Transverse colon (tissue), 4 donors: ENCODE measurements at regions not wholly inside any gene's neighbourhood (a gene's known extent, or its start where the extent isn't known, plus 50 kb on each side); places are given as distances from the start of the nearest gene placed in this dataset.

Experiments
- DNase-seq: peaks from one replicate; pipeline ENCODE4 v3.0.0-alpha.2; 2019
- H3K27ac ChIP-seq, 4 donors: fragments of 200-600 bp; sonication (generic); 2 replicates each; pipeline ENCODE4 v1.5.1; 2016 to 2018; ENCODE audit warnings: inconsistent platforms in 4 of 4
- H3K27me3 ChIP-seq: fragments of 200-600 bp; sonication (generic); 2 replicates; pipeline ENCODE4 v1.5.1; 2017; ENCODE audit warnings: inconsistent platforms
- H3K36me3 ChIP-seq, 4 donors: fragments of 200-600 bp; sonication (generic); 2 replicates each; pipeline ENCODE4 v1.5.1; 2017 to 2019; ENCODE audit warnings: inconsistent platforms in 4 of 4
- H3K4me1 ChIP-seq, 4 donors: fragments of 200-600 bp; sonication (generic); 2 replicates each; pipeline ENCODE4 v1.5.1; 2017 to 2020; ENCODE audit warnings: inconsistent platforms in 4 of 4
- H3K4me3 ChIP-seq, 4 donors: fragments of 200-600 bp; sonication (generic); 1 replicate in 1 of 4; 2 replicates in 3 of 4; pipeline versions ENCODE4 v1.5.1 to v1.6.1; 2017 to 2019; ENCODE audit warnings: inconsistent platforms in 4 of 4
- H3K9me3 ChIP-seq, 2 donors: fragments of 200-600 bp; sonication (generic); 2 replicates each; pipeline ENCODE4 v1.5.1; 2017 to 2019; ENCODE audit warnings: inconsistent platforms in 2 of 2
- CTCF ChIP-seq, 5 experiments: fragments of 200-600 bp in 3 of 5; fragments of 450-650 bp in 2 of 5; sonication (generic) in 3 of 5; IDR thresholded peaks; 1 replicate in 2 of 5; 2 replicates in 3 of 5; pipeline ENCODE4 v1.5.1; 2016 to 2017; ENCODE audit warnings: antibody characterized with exemption in 5 of 5, inconsistent platforms in 3 of 5, mild to moderate bottlenecking in 2 of 5, moderate library complexity in 1 of 5
- EP300 ChIP-seq: sonication (generic); formaldehyde crosslinking; IDR thresholded peaks from one replicate; pipeline ENCODE4 v1.6.1; 2017; ENCODE audit warnings: antibody characterized with exemption, low read depth
- POLR2A ChIP-seq: fragments of 450-650 bp; IDR thresholded peaks from one replicate; pipeline ENCODE4 v1.6.1; 2016; ENCODE audit warnings: antibody characterized with exemption, mild to moderate bottlenecking, moderate library complexity
- POLR2AphosphoS5 ChIP-seq, 3 donors: sonication (generic); formaldehyde crosslinking; IDR thresholded peaks; one replicate each; pipeline ENCODE4 v1.6.1; 2016; ENCODE audit warnings: antibody characterized with exemption in 3 of 3
- WGBS, 2 donors: methylation state at CpG; one replicate each; pipeline ENCODE4 v1.1.5; 2018; ENCODE audit warnings: low coverage in 1 of 2; 5-methylcytosine and 5-hydroxymethylcytosine counted together
- in situ Hi-C, 4 donors: fragments of 200-750 bp; cut with MboI; loops; one replicate each; pipeline versions ENCODE4 v1.15.0 to v1.15.1; 2017; ENCODE audit warnings: low sequenced_read_pairs in 3 of 4, low pct_ligation_motif_present in 1 of 4, low pct_unique_long_range_greater_than_20kb in 1 of 4
- intact Hi-C: fragments of 100-400 bp; cut with DNase I; formaldehyde crosslinking; loops from one replicate; pipeline ENCODE4 v1.15.1; 2023; ENCODE audit warnings: low total_unique reads

GRCh38 chr5:34542818-34543217 is 113.3 kb upstream of the RAI14 start:
- 43 to 62% methylated on average over 1 of the region's 1 CpG for WGBS, 2 donors
- no peak for TF ChIP-seq CTCF (IDR thresholded peaks at IDR 0.05)
- no peak for TF ChIP-seq EP300
- TF ChIP-seq POLR2AphosphoS5 (IDR thresholded peaks at IDR 0.05): no peak
- TF ChIP-seq POLR2A: no peak
- no peak overlapping the region for H3K27ac ChIP-seq
- no peak overlapping the region for H3K4me3 ChIP-seq
- H3K36me3 ChIP-seq: no peaks in the 10 kb centered on the region
- H3K27me3 ChIP-seq: no peaks in the 10 kb centered on the region
- intact Hi-C loops (no loop called here), in situ Hi-C loops (loop anchor here in 1 of 4 donors (25.0 kb wide), 1 partner anchor 344 kb away; no protein-coding TSS in a partner anchor)
- no peak for DNase-seq
- H3K4me1 ChIP-seq: no peaks in the 10 kb centered on the region
- H3K9me3 ChIP-seq: peaks cover 8 to 10% of the 10 kb centered on the region in 2 donors

- no peaks in the 10 kb centered on the region for H3K36me3 ChIP-seq
- no peak for TF ChIP-seq EP300
- WGBS, 2 donors: 96% methylated on average over 1 of the region's 1 CpG; no CpG with 5 or more reads in 1 of the 2 donors
- no peak overlapping the region for H3K27ac ChIP-seq
- no peaks in the 10 kb centered on the region for H3K27me3 ChIP-seq
- H3K9me3 ChIP-seq: peaks cover 8 to 10% of the 10 kb centered on the region in 2 donors
- intact Hi-C loops (no loop called here), in situ Hi-C loops (loop anchor here in 1 of 4 donors (25.0 kb wide), 1 partner anchor 344 kb away; no protein-coding TSS in a partner anchor)
- no peak for DNase-seq
- no peaks in the 10 kb centered on the region for H3K4me1 ChIP-seq
- H3K4me3 ChIP-seq: no peak overlapping the region
Measured at GRCh38 chr5:34543687-34544086, 112.4 kb upstream of the RAI14 start.

GRCh38 chr5:34544403-34544802 is 111.7 kb upstream of the RAI14 start:
- Histone ChIP-seq H3K4me3 (no peak overlapping the region), H3K27ac (no peak overlapping the region), H3K36me3 (no peaks in the 10 kb centered on the region), H3K27me3 (no peaks in the 10 kb centered on the region), H3K4me1 (no peaks in the 10 kb centered on the region), H3K9me3 (peaks cover 8 to 10% of the 10 kb centered on the region in 2 donors)
- in situ Hi-C loops (loop anchor here in 1 of 4 donors (25.0 kb wide), 1 partner anchor 343 kb away; no protein-coding TSS in a partner anchor), intact Hi-C loops (no loop called here)
- 57 to 75% methylated on average over 1 of the region's 1 CpG for WGBS, 2 donors
- no peak for DNase-seq
- TF ChIP-seq EP300: no peak
- TF ChIP-seq POLR2A: no peak
- no peak for TF ChIP-seq POLR2AphosphoS5 (IDR thresholded peaks at IDR 0.05)
- no peak for TF ChIP-seq CTCF (IDR thresholded peaks at IDR 0.05)

DNA sequence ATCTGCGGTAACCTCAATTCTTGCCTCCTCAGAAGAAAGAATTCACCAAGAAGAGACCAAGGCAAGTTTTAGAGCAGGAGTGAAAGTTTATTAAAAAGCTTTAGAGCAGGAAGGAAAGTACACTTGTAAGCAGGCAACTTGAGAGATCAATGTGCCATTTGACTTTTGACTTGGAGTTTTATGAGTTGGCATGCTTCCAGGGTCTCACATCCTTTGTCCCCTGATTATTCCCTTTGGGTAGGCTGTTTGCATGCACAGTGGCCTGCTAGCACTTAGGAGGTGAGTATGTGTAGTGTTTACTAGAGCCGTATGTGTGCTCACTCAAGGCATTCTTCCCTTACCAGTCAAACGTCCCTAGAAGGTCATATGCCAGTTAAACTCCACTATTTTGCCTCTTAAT is 111.0 kb upstream of the RAI14 start:
- Histone ChIP-seq H3K36me3 (no peaks in the 10 kb centered on the region), H3K4me3 (no peak overlapping the region), H3K27me3 (no peaks in the 10 kb centered on the region), H3K9me3 (peaks cover 8 to 10% of the 10 kb centered on the region in 2 donors), H3K27ac (no peak overlapping the region), H3K4me1 (no peaks in the 10 kb centered on the region)
- TF ChIP-seq POLR2AphosphoS5 (IDR thresholded peaks at IDR 0.05): no peak
- TF ChIP-seq CTCF (IDR thresholded peaks at IDR 0.05): no peak
- no peak for TF ChIP-seq EP300
- no peak for TF ChIP-seq POLR2A
- intact Hi-C loops (no loop called here), in situ Hi-C loops (loop anchor here in 1 of 4 donors (25.0 kb wide), 1 partner anchor 342 kb away; no protein-coding TSS in a partner anchor)
- WGBS, 2 donors: 42 to 100% methylated on average over 1 to 3 of the region's 3 CpGs
- no peak for DNase-seq

DNA sequence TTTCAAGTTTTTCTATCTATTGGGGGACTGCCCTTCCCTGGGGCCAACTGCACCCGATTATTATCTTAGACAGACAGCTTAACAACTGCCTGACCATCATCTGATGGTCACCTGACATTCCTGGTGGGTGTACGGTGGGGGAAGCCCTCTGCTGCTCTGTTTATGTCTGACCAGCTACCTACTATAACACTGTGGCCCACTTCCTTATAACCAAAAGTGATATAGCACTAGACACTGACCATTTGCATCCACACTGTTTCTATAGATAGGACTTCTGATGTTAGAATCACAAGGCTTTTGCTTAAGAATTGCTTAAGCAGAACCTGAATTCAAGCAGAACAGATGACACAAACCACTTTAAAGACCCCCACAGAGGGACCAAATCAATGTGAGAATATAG is 110.5 kb upstream of the RAI14 start:
- Histone ChIP-seq H3K36me3 (no peaks in the 10 kb centered on the region), H3K4me1 (peaks cover 0 to 4% (median 0%) of the 10 kb centered on the region in 4 donors), H3K4me3 (no peak overlapping the region), H3K27ac (no peak overlapping the region), H3K9me3 (peaks cover 8 to 10% of the 10 kb centered on the region in 2 donors), H3K27me3 (no peaks in the 10 kb centered on the region)
- in situ Hi-C loops: loop anchor here in 1 of 4 donors (25.0 kb wide), 1 partner anchor 342 kb away; no protein-coding TSS in a partner anchor
- 61% methylated on average over 2 of the region's 2 CpGs; no CpG with 5 or more reads in 1 of the 2 donors for WGBS, 2 donors
- DNase-seq: no peak
- TF ChIP-seq EP300 (no peak), POLR2AphosphoS5 (IDR thresholded peaks at IDR 0.05) (no peak), CTCF (IDR thresholded peaks at IDR 0.05) (no peak), POLR2A (no peak)
- intact Hi-C loops: no loop called here
